Fibroblast of the aortic adventitia (primary cell): ENCODE measurements at regions not wholly inside any gene's neighbourhood (a gene's known extent, or its start where the extent isn't known, plus 50 kb on each side); places are given as distances from the start of the nearest gene placed in this dataset.

Experiments
- DNase-seq: peaks from one replicate; pipeline ENCODE4 v3.0.0-alpha.2; 2010; ENCODE audit warnings: low read depth
- H3K4me3 ChIP-seq: 2 replicates; pipeline ENCODE4 v1.5.1; 2011; ENCODE audit warnings: low read depth, mild to moderate bottlenecking, control low read depth, low read length, moderate library complexity
- TF ChIP-seq, protein P1 (sequence below): IDR thresholded peaks from 2 replicates; pipeline ENCODE4 v1.5.1; 2011; ENCODE audit warnings: mild to moderate bottlenecking, low read length, control low read depth, inconsistent platforms; ENCODE audit not compliant: insufficient read depth

DNA sequence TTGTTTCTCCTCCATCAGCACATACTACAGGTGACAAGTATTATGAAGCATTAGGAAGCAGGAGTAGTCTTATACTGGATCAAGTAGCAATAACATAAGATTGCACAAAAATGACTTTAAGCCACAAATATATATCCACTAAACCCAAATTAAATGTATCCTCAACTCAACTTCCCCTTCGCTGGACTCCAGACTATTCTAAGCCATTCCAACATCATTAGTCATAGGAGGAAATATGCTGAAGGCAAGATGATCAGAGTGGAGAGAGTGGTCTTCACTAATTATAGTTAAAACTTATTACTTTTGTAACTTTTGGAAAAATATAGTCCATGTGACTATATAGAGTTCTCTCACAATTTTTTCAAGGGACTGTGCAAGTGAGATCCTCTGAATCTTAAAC is 390.7 kb upstream of the ZP4 start:
- no peak for DNase-seq

DNA sequence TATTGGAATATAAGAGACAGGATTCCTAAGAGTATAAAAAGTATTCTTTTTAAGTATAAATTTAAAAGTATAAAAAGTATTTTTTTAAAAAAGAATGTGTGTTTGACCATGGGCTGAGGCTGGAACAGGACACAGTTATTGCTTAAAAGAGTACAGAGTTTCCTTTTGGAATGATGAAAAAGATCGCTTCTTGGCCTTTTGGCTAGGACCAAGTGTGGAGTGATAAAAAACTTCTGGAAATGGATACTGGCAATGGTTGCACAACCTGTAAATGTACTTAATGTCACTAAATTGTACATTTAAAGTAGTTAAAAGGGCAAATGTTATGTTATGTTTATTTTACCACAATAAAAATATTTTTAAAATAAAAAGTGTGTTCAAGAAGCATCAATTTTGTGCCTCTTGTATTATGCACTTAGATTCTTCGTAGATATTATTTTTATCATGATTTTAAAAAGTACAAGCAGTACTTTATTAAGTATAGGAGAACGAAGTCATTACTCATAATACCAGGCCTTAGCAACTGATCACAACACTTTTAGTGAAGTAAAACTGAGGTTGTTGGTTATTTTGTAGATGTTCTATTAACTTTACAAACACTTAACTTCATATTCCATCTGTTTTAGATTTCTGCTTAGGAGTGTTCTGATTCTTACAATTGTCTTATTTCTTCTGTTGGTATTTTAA is 389.1 kb upstream of the ZP4 start:
- no peak overlapping the region for H3K4me3 ChIP-seq
- DNase-seq: no peak
- TF ChIP-seq, protein P1, sequence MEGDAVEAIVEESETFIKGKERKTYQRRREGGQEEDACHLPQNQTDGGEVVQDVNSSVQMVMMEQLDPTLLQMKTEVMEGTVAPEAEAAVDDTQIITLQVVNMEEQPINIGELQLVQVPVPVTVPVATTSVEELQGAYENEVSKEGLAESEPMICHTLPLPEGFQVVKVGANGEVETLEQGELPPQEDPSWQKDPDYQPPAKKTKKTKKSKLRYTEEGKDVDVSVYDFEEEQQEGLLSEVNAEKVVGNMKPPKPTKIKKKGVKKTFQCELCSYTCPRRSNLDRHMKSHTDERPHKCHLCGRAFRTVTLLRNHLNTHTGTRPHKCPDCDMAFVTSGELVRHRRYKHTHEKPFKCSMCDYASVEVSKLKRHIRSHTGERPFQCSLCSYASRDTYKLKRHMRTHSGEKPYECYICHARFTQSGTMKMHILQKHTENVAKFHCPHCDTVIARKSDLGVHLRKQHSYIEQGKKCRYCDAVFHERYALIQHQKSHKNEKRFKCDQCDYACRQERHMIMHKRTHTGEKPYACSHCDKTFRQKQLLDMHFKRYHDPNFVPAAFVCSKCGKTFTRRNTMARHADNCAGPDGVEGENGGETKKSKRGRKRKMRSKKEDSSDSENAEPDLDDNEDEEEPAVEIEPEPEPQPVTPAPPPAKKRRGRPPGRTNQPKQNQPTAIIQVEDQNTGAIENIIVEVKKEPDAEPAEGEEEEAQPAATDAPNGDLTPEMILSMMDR: no peak

More for the DNA sequence above, 390.7 kb upstream of the ZP4 start:
- TF ChIP-seq, protein P1: no peak
- no peak overlapping the region for H3K4me3 ChIP-seq

DNA sequence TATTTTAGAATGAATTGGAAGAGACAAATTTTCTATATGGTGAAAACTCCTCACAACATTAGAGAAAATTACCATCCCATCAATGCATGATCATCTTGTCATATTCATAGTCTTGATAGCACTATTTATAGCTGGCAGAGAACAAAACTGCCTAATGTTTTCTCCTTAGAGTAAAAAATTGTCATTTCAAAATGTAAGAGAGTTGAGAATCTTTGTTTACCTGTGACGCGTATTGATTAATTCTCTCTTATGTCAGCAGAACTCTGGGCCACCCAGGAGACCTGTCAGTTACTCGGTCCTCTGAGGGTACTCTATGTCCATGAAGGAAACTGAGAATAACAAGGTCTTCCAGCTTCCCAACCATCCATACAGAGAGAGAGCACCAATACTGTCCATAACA is 381.4 kb upstream of the ZP4 start:
- no peak for DNase-seq
- TF ChIP-seq, protein P1: no peak
- no peak overlapping the region for H3K4me3 ChIP-seq

DNA sequence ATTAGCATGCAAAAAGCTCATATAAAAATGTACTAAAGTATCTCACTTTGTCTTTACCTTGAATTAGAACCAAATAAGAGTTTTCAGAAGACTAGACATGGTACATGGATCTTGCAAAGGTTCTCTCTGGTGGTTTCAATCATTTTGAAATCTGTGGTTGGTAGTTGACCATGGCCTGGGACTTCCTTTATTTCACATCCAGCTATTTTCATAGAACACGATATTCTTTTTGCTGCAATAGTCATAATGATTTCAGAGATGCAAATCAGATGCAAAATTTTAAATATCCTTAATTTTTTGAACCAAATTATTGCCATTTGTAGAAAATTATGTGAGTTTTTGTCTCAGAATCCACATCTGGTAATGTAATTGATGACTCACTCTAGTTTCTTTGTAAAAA is 375.1 kb upstream of the ZP4 start:
- DNase-seq: no peak
- TF ChIP-seq, protein P1: no peak
- H3K4me3 ChIP-seq: no peak overlapping the region

DNA sequence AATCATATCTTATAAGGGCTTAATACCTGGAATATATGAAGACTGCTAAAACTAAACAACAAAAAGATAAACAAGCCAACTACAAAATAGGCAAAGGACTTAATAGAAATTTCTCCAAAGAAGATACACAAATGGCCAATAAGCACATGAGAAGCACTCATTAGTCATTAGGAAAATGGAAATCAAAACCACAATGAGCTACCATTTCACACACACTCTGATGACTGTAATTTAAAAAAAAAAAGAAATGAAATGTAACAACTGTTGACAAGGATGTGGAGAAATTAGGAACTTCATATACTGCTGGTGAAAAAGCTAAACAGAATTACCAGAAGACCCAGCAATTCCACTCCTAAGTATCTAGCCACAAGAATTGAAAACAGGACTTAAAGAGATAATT is 374.2 kb upstream of the ZP4 start:
- no peak for DNase-seq
- H3K4me3 ChIP-seq: no peak overlapping the region
- TF ChIP-seq, protein P1: no peak

DNA sequence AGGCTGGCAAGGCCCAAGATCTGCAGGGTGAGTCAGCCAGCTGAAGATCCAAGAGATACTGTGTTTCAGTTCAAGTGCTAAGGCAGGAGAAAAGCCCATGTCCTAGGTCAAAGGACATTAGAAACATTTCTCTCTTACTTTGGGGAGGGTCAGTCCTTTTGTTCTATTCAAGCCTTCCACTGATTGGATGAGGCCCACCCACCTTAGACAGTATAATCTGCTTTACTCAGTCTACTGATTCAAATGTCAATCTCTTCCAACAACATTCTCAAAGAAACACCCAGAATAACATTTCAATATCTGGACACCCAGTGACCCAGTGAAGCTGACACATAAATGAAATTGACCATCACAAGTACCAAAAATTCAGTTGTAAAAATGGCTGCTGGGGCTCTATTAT is 367.8 kb upstream of the ZP4 start:
- H3K4me3 ChIP-seq: no peak overlapping the region
- TF ChIP-seq, protein P1: no peak
- DNase-seq: no peak
